ENCODE measurements at regions not wholly inside any gene's neighbourhood (a gene's known extent, or its start where the extent isn't known, plus 50 kb on each side); places are given as distances from the start of the nearest gene placed in this dataset.

DNA sequence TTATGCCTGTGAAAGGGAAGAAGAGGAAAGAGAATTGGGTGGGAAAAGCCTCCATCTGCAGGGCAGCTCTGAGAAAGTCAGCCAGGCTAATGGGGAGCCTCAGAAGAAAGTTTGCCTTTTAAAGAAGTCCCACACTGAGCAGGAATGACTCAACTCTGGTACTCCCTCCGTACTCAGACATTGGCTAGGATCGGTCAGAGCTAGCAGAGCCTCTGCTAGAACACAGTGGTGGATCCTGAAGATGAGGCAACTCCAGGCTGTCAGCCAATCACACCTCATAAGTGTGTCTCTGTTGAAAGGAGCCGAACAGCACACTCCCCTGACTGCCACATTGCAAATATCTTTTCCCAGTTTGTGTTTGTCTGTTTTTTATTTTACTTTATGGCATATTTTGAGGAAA, 96.9 kb downstream of the HNRNPLL start:
- no peaks in the 10 kb centered on the region for H3K79me2 ChIP-seq (ENCODE audit: low read length)
- no peak overlapping the region for H3K4me3 ChIP-seq (ENCODE audit: low read length)
- H3K4me1 ChIP-seq (ENCODE audit: low read length): peaks cover 21% of the 10 kb centered on the region
- no peaks in the 10 kb centered on the region for H4K20me1 ChIP-seq (ENCODE audit: insufficient read depth, low read length)
- H2AFZ ChIP-seq (ENCODE audit: low read depth, low read length): no peak overlapping the region
- H3K27ac ChIP-seq (ENCODE audit: low read length): no peak overlapping the region
- no peak for TF ChIP-seq EZH2phosphoT487 (IDR thresholded peaks at IDR 0.05; ENCODE audit: low read depth)
- TF ChIP-seq, protein P1, sequence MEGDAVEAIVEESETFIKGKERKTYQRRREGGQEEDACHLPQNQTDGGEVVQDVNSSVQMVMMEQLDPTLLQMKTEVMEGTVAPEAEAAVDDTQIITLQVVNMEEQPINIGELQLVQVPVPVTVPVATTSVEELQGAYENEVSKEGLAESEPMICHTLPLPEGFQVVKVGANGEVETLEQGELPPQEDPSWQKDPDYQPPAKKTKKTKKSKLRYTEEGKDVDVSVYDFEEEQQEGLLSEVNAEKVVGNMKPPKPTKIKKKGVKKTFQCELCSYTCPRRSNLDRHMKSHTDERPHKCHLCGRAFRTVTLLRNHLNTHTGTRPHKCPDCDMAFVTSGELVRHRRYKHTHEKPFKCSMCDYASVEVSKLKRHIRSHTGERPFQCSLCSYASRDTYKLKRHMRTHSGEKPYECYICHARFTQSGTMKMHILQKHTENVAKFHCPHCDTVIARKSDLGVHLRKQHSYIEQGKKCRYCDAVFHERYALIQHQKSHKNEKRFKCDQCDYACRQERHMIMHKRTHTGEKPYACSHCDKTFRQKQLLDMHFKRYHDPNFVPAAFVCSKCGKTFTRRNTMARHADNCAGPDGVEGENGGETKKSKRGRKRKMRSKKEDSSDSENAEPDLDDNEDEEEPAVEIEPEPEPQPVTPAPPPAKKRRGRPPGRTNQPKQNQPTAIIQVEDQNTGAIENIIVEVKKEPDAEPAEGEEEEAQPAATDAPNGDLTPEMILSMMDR (IDR thresholded peaks at IDR 0.05; ENCODE audit: low read depth, low read length): no peak
- H3K4me2 ChIP-seq (ENCODE audit: low read length): no peak overlapping the region
- no peaks in the 10 kb centered on the region for H3K36me3 ChIP-seq (replicated peaks; ENCODE audit: low read depth, low read length)
- H3K9ac ChIP-seq (ENCODE audit: low read length): no peak overlapping the region
- H3K9me3 ChIP-seq (ENCODE audit: insufficient read depth, low read length): peaks cover 13% of the 10 kb centered on the region; the same call in 1 of the 2 replicates
- no peaks in the 10 kb centered on the region for H3K27me3 ChIP-seq (ENCODE audit: low read depth, low read length)

DNA sequence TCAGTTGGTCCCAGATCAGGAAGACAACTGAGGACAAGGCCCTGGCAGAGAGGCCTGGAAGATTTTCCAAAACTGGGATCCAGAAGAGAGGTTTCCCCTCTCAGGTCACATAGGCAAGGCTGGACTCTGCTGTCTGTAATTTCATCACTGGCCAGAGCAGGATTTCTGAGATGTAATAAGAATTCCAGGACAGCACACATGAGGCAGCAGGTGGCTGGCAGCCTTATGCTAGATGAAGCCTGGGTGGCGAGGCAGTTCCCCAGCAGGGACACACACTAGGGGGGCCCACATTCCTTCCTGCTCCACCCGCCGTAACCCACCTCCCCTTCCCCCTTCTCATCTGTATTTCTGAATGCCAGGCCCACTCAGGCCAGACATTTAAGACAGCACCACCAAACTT, 98.6 kb downstream of the HNRNPLL start:
- H3K27me3 ChIP-seq (ENCODE audit: low read depth, low read length): no peaks in the 10 kb centered on the region
- H3K36me3 ChIP-seq (replicated peaks; ENCODE audit: low read depth, low read length): no peaks in the 10 kb centered on the region
- no peaks in the 10 kb centered on the region for H3K79me2 ChIP-seq (ENCODE audit: low read length)
- peaks cover 21% of the 10 kb centered on the region for H3K4me1 ChIP-seq (ENCODE audit: low read length)
- H3K4me3 ChIP-seq (ENCODE audit: low read length): no peak overlapping the region
- H3K27ac ChIP-seq (ENCODE audit: low read length): no peak overlapping the region
- no peaks in the 10 kb centered on the region for H4K20me1 ChIP-seq (ENCODE audit: insufficient read depth, low read length)
- peaks cover 13% of the 10 kb centered on the region; the same call in 1 of the 2 replicates for H3K9me3 ChIP-seq (ENCODE audit: insufficient read depth, low read length)
- H2AFZ ChIP-seq (ENCODE audit: low read depth, low read length): no peak overlapping the region
- TF ChIP-seq, protein P1 (IDR thresholded peaks at IDR 0.05; ENCODE audit: low read depth, low read length): no peak
- TF ChIP-seq EZH2phosphoT487 (IDR thresholded peaks at IDR 0.05; ENCODE audit: low read depth): no peak
- no peak overlapping the region for H3K9ac ChIP-seq (ENCODE audit: low read length)
- H3K4me2 ChIP-seq (ENCODE audit: low read length): peak overlapping the region; percentile 26; the same call in 1 of the 2 replicates

DNA sequence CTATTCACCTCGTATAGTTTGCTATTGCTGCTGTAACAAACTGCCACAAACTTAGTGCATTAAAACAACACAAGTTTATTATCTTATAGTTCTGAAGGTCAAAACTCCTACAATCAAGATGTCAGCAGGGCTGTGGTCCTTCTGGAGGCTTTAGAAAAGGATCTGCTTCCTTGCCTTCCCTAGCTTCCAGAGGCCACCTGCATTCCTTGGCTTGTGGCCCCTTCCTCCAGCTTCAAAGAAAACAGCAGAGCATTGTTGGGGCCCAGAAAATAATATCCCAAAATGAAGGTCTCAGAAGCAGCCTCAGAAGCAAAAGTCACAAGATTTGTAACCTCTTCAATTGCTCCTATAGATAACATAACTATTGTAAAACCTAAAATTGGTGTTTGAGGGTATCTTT, 100.6 kb downstream of the HNRNPLL start:
- no peaks in the 10 kb centered on the region for H3K36me3 ChIP-seq (replicated peaks; ENCODE audit: low read depth, low read length)
- H3K4me3 ChIP-seq (ENCODE audit: low read length): no peak overlapping the region
- H3K79me2 ChIP-seq (ENCODE audit: low read length): no peaks in the 10 kb centered on the region
- peaks cover 11% of the 10 kb centered on the region; the same call in 1 of the 2 replicates for H3K9me3 ChIP-seq (ENCODE audit: insufficient read depth, low read length)
- TF ChIP-seq, protein P1 (IDR thresholded peaks at IDR 0.05; ENCODE audit: low read depth, low read length): no peak
- TF ChIP-seq EZH2phosphoT487 (IDR thresholded peaks at IDR 0.05; ENCODE audit: low read depth): no peak
- H4K20me1 ChIP-seq (ENCODE audit: insufficient read depth, low read length): no peaks in the 10 kb centered on the region
- peaks cover 31% of the 10 kb centered on the region for H3K4me1 ChIP-seq (ENCODE audit: low read length)
- no peaks in the 10 kb centered on the region for H3K27me3 ChIP-seq (ENCODE audit: low read depth, low read length)
- no peak overlapping the region for H3K4me2 ChIP-seq (ENCODE audit: low read length)
- no peak overlapping the region for H2AFZ ChIP-seq (ENCODE audit: low read depth, low read length)
- H3K27ac ChIP-seq (ENCODE audit: low read length): no peak overlapping the region
- H3K9ac ChIP-seq (ENCODE audit: low read length): no peak overlapping the region

DNA sequence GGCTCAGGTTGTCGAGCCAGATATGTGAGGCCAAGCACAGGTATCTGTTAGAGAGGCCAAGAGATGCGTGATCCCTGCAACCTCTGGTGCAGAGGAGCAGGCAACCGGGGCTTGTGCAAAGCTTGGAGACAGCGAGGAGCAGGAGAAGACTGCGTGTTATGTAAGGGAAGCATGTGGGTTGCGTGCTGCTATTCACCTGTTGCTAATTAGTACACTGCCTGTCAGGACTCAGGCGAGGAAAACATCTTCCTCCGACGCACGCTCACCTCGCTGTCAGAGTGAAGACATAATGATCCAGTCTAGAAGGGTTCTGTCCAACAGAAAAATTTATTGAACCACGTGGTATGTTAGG, 102.5 kb downstream of the HNRNPLL start:
- no peak for TF ChIP-seq EZH2phosphoT487 (IDR thresholded peaks at IDR 0.05; ENCODE audit: low read depth)
- TF ChIP-seq, protein P1 (IDR thresholded peaks at IDR 0.05; ENCODE audit: low read depth, low read length): no peak
- Histone ChIP-seq H3K79me2 (ENCODE audit: low read length) (no peaks in the 10 kb centered on the region), H2AFZ (ENCODE audit: low read depth, low read length) (no peak overlapping the region), H4K20me1 (ENCODE audit: insufficient read depth, low read length) (no peaks in the 10 kb centered on the region), H3K27me3 (ENCODE audit: low read depth, low read length) (no peaks in the 10 kb centered on the region), H3K4me3 (ENCODE audit: low read length) (no peak overlapping the region), H3K27ac (ENCODE audit: low read length) (no peak overlapping the region), H3K9ac (ENCODE audit: low read length) (no peak overlapping the region), H3K36me3 (replicated peaks; ENCODE audit: low read depth, low read length) (no peaks in the 10 kb centered on the region), H3K4me2 (ENCODE audit: low read length) (no peak overlapping the region), H3K9me3 (ENCODE audit: insufficient read depth, low read length) (no peaks in the 10 kb centered on the region), H3K4me1 (ENCODE audit: low read length) (peaks cover 31% of the 10 kb centered on the region)

All from OCI-LY3 (cell line).